ENCODE measurements at regions not wholly inside any gene's neighbourhood (a gene's known extent, or its start where the extent isn't known, plus 50 kb on each side); places are given as distances from the start of the nearest gene placed in this dataset.

- no peak overlapping the region for H3K9ac ChIP-seq (ENCODE audit: extremely low read depth, insufficient read length, low read length)
- WGBS (ENCODE audit: extremely low coverage, insufficient read length, low lambda C conversion rate) = no CpG with 5 or more reads among the region's 5 CpGs
Measured at GRCh38 chr7:41584746-41585145, 118.1 kb downstream of the INHBA start.

More at GRCh38 chr7:41584746-41585145, 118.1 kb downstream of the INHBA start:
- Histone ChIP-seq H2BK120ac (ENCODE audit: low read depth, low read length, poor library complexity, severe bottlenecking) (no peak overlapping the region), H3K27ac (ENCODE audit: insufficient read length, low read depth, low read length) (no peak overlapping the region), H3K4me1 (ENCODE audit: insufficient read depth, low read length) (no peaks in the 10 kb centered on the region), H2BK5ac (ENCODE audit: insufficient read length, low read length) (no peak overlapping the region), H3K23me2 (ENCODE audit: insufficient read length, low read depth, low read length, poor library complexity, severe bottlenecking) (no peaks in the 10 kb centered on the region), H3K14ac (ENCODE audit: insufficient read depth, low read length) (no peak overlapping the region), H3T11ph (ENCODE audit: low read length) (no peak overlapping the region), H3K23ac (ENCODE audit: insufficient read length, low read depth, low read length) (no peak overlapping the region), H2BK12ac (ENCODE audit: insufficient read length, low read depth, low read length) (no peak overlapping the region), H3K18ac (ENCODE audit: insufficient read length, low read depth, low read length) (no peak overlapping the region), H4K20me1 (ENCODE audit: control insufficient read depth, insufficient read depth, insufficient read length) (no peaks in the 10 kb centered on the region), H4K91ac (ENCODE audit: insufficient read length, low read depth, low read length) (no peak overlapping the region), H4K5ac (ENCODE audit: insufficient read length, low read depth, low read length) (no peak overlapping the region), H2AFZ (ENCODE audit: low read length) (no peak overlapping the region), H3K4me2 (ENCODE audit: insufficient read depth, insufficient read length, low read length) (no peak overlapping the region), H4K8ac (replicated peaks; ENCODE audit: insufficient read length, low read depth, low read length) (no peak overlapping the region), H3K79me1 (ENCODE audit: insufficient read depth, low read depth, low read length, poor library complexity, severe bottlenecking) (no peaks in the 10 kb centered on the region), H2AK5ac (ENCODE audit: insufficient read length, low read length) (no peak overlapping the region), H3K56ac (ENCODE audit: insufficient read length, low read depth, low read length) (no peak overlapping the region), H2BK15ac (ENCODE audit: low read depth, low read length) (no peak overlapping the region), H3K4ac (ENCODE audit: low read depth, low read length) (no peak overlapping the region), H3K79me2 (ENCODE audit: insufficient read depth, low read length) (no peaks in the 10 kb centered on the region), H2BK20ac (ENCODE audit: low read depth, low read length, poor library complexity, severe bottlenecking) (no peak overlapping the region), H3K27me3 (ENCODE audit: insufficient read depth, low read length) (no peaks in the 10 kb centered on the region), H3K9me3 (ENCODE audit: control insufficient read depth, low read depth, low read length) (no peaks in the 10 kb centered on the region)
- no peak for DNase-seq
- H3K27me3 Mint-ChIP-seq (ENCODE audit: low read depth) = no peaks in the 10 kb centered on the region
- no peaks in the 10 kb centered on the region for H3K36me3 Mint-ChIP-seq (ENCODE audit: insufficient read depth in 1 of 3, low read depth in 3 of 3)
- H3K4me3 Mint-ChIP-seq = no peak overlapping the region
- no peaks in the 10 kb centered on the region; a peak in 1 of 5 replicates for H3K9me3 Mint-ChIP-seq
- H3K4me1 Mint-ChIP-seq = no peaks in the 10 kb centered on the region
- TF ChIP-seq CTCF (conservative IDR thresholded peaks at IDR 0.05) = no peak
- H3K27ac Mint-ChIP-seq = no peak overlapping the region

All from H9 (cell line).